NCI-H524 treated with DMSO at 0.1 percent for 48 hours (cell line): ENCODE measurements at regions not wholly inside any gene's neighbourhood (a gene's known extent, or its start where the extent isn't known, plus 50 kb on each side); places are given as distances from the start of the nearest gene placed in this dataset.

ENCODE experiments used
- DNase-seq: peaks from one replicate; lab custom pipeline; 2025; lab: John Stamatoyannopoulos, UW

DNA sequence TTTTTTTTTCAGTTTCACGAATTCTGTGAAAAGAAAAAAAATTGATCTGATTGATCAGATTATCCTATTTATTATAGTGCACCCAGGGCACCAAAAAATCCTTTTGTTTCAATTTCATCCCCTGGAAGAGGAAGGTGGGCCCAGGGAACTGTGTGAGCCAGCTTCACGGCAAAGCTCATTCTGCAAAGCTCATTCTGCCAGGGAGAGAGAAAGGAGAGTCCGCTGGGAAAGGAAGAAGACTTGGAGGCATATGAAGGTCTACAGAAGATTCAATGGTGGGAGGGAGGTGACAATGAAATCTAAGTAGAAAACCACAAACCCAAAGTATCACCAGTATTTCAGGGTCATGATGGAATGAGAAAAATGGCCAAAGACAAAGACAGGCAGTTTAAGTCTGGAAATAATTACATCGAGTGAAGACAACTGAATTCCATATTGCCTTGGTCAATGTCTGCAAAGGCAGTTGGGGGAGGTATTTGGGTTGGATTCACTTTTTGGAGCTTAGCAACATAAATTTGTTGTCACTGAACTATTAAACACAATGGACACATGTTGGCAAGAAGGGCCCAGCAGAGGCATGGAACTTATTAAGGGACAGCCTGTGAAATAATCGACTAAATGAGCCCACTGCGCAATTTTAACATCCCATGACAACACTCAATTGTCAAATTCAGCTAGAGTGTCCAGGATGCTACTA is 587.8 kb upstream of the MKI67 start:
- no peak for DNase-seq

GRCh38 chr10:128714644-128715415 is 588.6 kb upstream of the MKI67 start:
- DNase-seq: no peak

GRCh38 chr10:128716181-128716580 is 590.0 kb upstream of the MKI67 start:
- DNase-seq: no peak

GRCh38 chr10:128721963-128722445 is 595.8 kb upstream of the MKI67 start:
- DNase-seq: no peak

DNA sequence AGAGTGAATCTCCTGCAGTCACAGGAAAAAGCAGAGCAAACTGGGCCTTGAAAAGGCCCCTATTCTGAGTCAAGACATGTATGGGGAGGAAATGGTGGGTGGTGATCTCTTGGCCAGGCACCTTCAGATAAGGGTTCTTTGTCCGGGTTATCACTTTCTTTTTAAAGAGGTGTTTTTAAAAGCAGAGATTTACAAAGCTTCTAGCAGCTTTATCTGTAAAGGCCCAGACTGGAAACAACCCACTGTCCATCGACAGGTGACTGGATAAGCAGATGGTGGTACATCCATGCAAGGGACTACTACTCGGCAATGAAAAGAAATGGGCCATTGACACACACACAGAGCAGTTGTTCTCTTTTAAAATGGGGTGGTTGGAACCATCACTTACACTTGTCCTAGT is 596.7 kb upstream of the MKI67 start:
- no peak for DNase-seq

GRCh38 chr10:128723631-128724205 is 597.5 kb upstream of the MKI67 start:
- no peak for DNase-seq

- DNase-seq: no peak
These were observed 599.3 kb upstream of the MKI67 start for GRCh38 chr10:128725531-128725930.

- no peak for DNase-seq
These were observed 600.9 kb upstream of the MKI67 start for GRCh38 chr10:128727114-128727513.

- no peak for DNase-seq
These were observed 603.7 kb upstream of the MKI67 start for GRCh38 chr10:128729910-128730420.

- no peak for DNase-seq
These were observed 604.7 kb upstream of the MKI67 start for GRCh38 chr10:128730922-128731321.

DNA sequence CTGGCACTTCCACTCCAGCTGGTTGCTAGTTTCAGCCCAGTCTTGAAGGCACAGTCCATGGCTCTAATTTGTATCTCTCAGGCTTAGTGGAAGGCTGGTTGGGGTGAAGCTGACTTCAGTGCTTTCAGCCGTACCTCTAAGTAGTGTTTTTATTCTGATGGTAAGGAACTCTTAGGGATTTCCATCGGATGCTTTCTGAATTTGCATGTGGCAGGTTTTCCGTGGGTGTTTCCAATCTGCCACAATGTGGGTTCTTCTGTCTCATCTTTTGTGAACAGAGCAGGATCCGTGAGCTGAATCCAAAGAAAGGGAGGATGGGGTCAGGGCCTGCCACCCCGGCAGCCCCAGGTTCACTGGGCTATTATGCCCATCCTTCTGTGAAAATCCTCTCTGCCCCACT is 607.9 kb upstream of the MKI67 start:
- DNase-seq: no peak

- no peak for DNase-seq
These were observed 608.5 kb upstream of the MKI67 start for GRCh38 chr10:128734734-128735133.

DNA sequence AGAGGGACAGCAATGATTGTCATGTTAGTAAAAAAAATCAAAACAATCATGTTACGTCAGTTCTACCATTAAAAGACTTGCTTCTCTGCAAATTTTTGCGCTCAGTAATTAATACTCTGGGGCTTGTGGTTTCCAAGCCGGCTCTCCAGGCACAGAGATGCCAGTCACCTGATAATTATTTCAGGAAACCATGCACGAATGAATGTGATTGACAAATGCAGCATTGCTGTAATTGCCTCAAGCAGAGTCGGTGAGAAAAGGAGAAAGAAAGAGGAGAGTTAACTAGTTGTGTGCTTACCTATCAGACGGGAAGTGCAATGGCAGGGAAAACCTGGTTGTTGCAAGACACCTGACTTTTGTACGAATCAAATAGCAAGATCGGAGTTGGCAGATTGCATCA is 609.8 kb upstream of the MKI67 start:
- no peak for DNase-seq

DNA sequence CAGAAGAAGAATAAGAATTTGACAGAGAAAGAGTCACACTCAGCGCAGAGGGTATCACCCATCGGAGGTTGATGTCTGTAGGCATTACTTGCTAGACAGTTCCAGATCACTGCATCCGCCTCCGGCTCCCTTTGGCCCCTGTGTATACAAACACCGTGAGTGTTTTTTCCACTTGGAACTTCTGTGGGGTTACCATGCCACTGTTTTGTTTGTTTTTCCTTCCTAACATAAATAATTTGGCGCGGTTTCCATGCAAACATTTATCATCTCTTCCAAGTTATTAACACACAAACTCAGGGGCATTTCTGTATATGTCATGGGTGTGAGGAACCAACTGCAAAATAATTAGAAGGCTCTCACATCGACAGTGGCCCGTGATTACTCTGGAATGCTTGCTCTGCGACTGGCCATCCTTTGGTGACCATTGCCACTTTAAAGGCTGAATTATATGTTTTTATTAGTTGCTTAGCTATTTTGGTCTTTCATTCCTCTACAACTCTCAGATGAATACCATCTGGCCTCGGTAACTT is 612.2 kb upstream of the MKI67 start:
- no peak for DNase-seq

- DNase-seq: no peak
These were observed 613.7 kb upstream of the MKI67 start for GRCh38 chr10:128739930-128740329.

DNA sequence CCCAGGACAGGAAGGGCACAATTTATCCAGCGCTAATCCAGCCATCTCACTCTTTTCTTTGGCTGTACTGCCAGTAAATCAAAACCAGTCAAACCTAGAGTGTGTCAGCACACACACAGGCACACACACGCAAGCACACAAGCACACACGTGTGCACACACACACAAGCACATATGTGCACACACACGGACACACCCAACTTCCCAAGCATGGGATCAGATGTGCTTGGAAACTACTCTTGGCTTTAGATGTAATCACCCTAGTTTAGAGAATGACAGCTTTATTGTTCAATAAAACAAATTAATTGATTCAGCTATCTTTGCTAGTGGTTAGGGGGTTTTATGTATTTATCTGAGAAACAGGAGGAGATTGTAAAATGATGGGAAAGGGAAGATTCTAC is 615.0 kb upstream of the MKI67 start:
- no peak for DNase-seq

- DNase-seq: no peak
These were observed 615.5 kb upstream of the MKI67 start for GRCh38 chr10:128741680-128742079.

- DNase-seq: no peak
These were observed 617.9 kb upstream of the MKI67 start for GRCh38 chr10:128744092-128744491.

- no peak for DNase-seq
These were observed 618.6 kb upstream of the MKI67 start for GRCh38 chr10:128744811-128745305.

GRCh38 chr10:128747582-128748346 is 621.5 kb upstream of the MKI67 start:
- DNase-seq: no peak

GRCh38 chr10:128751284-128751683 is 625.1 kb upstream of the MKI67 start:
- DNase-seq: no peak

DNA sequence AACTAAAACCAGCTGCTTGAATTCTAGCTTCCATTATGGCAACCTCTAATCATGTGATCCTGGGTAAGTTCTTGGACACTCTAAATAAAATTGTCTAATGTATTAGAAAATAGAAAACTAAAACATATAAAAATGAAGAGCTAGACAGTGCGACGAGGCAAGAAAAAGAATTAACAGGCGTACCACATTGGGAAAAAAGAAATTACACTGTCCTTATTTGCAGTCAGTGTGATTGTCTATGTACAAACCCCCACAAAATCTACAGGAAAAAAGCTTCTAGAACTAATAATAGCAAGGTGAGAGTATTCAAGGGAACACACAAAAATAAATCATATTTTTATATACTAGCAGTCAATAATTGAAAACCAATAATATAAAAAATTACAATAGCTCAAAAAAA is 625.6 kb upstream of the MKI67 start:
- DNase-seq: no peak
